ENCODE measurements at regions not wholly inside any gene's neighbourhood (a gene's known extent, or its start where the extent isn't known, plus 50 kb on each side); places are given as distances from the start of the nearest gene placed in this dataset.

GRCh38 chr5:21051945-21052344, 1063.9 kb upstream of the CDH18 start:
- Histone ChIP-seq H3K27ac (no peak overlapping the region), H3K27me3 (no peaks in the 10 kb centered on the region), H3K4me1 (no peaks in the 10 kb centered on the region), H3K36me3 (no peaks in the 10 kb centered on the region), H3K4me3 (no peak overlapping the region), H3K9me3 (peaks cover 0 to 3% (median 0%) of the 10 kb centered on the region in 4 donors)
- TF ChIP-seq CTCF (IDR thresholded peaks at IDR 0.05) = no peak
- no peak for TF ChIP-seq POLR2AphosphoS5 (IDR thresholded peaks at IDR 0.05)
- TF ChIP-seq POLR2A (IDR thresholded peaks at IDR 0.05) = no peak
- TF ChIP-seq EP300 (IDR thresholded peaks at IDR 0.05) = no peak
- intact Hi-C loops (cut with DNase I; ENCODE audit: low total_unique reads) = no loop called here
- DNase-seq = no peak
- 75 to 93% (median 88%) methylated on average over 1 of the region's 1 CpG for WGBS, 5 donors

GRCh38 chr5:21049901-21050300, 1061.9 kb upstream of the CDH18 start:
- WGBS, 5 donors = 40 to 52% (median 44%) methylated on average over 2 of the region's 2 CpGs
- intact Hi-C loops (cut with DNase I; ENCODE audit: low total_unique reads) = no loop called here
- Histone ChIP-seq H3K4me3 (no peak overlapping the region), H3K27ac (no peak overlapping the region), H3K27me3 (no peaks in the 10 kb centered on the region), H3K36me3 (no peaks in the 10 kb centered on the region), H3K4me1 (no peaks in the 10 kb centered on the region), H3K9me3 (peaks cover 0 to 12% (median 6%) of the 10 kb centered on the region in 4 donors)
- TF ChIP-seq POLR2A (IDR thresholded peaks at IDR 0.05) (no peak), POLR2AphosphoS5 (IDR thresholded peaks at IDR 0.05) (no peak), EP300 (IDR thresholded peaks at IDR 0.05) (no peak), CTCF (IDR thresholded peaks at IDR 0.05) (no peak)
- DNase-seq = no peak

GRCh38 chr5:21030981-21031380, 1043.0 kb upstream of the CDH18 start:
- no peaks in the 10 kb centered on the region for H3K36me3 ChIP-seq
- H3K4me1 ChIP-seq = no peaks in the 10 kb centered on the region
- intact Hi-C loops (cut with DNase I; ENCODE audit: low total_unique reads) = no loop called here
- TF ChIP-seq CTCF (IDR thresholded peaks at IDR 0.05) = no peak
- no peak for TF ChIP-seq POLR2AphosphoS5 (IDR thresholded peaks at IDR 0.05)
- no peak for TF ChIP-seq EP300 (IDR thresholded peaks at IDR 0.05)
- TF ChIP-seq POLR2A (IDR thresholded peaks at IDR 0.05) = no peak
- no peak for DNase-seq
- no peaks in the 10 kb centered on the region for H3K27me3 ChIP-seq
- no peak overlapping the region for H3K27ac ChIP-seq
- 64 to 73% (median 69%) methylated on average over 4 of the region's 4 CpGs for WGBS, 5 donors
- H3K9me3 ChIP-seq = no peaks in the 10 kb centered on the region
- no peak overlapping the region for H3K4me3 ChIP-seq

- Histone ChIP-seq H3K27ac (no peak overlapping the region), H3K4me1 (no peaks in the 10 kb centered on the region), H3K27me3 (no peaks in the 10 kb centered on the region), H3K36me3 (no peaks in the 10 kb centered on the region), H3K4me3 (no peak overlapping the region), H3K9me3 (peaks cover 0 to 25% (median 12%) of the 10 kb centered on the region in 4 donors)
- intact Hi-C loops (cut with DNase I; ENCODE audit: low total_unique reads) = no loop called here
- DNase-seq = no peak
- 53 to 71% (median 62%) methylated on average over 1 of the region's 1 CpG for WGBS, 5 donors
- TF ChIP-seq CTCF (IDR thresholded peaks at IDR 0.05) = no peak
- no peak for TF ChIP-seq EP300 (IDR thresholded peaks at IDR 0.05)
- no peak for TF ChIP-seq POLR2AphosphoS5 (IDR thresholded peaks at IDR 0.05)
- no peak for TF ChIP-seq POLR2A (IDR thresholded peaks at IDR 0.05)
Observed at GRCh38 chr5:21024966-21025365, 1037.0 kb upstream of the CDH18 start.

Data from stomach (tissue), 8 donors.